Tibial nerve (tissue), 4 donors: ENCODE measurements at regions not wholly inside any gene's neighbourhood (a gene's known extent, or its start where the extent isn't known, plus 50 kb on each side); places are given as distances from the start of the nearest gene placed in this dataset.

Experiments used
- DNase-seq, 2 donors: peaks; one replicate each; pipeline ENCODE4 v3.0.0-alpha.2; 2019; ENCODE audit warnings: low spot score in 2 of 2
- H3K27ac ChIP-seq, 4 donors: fragments of 200-600 bp; sonication (generic) in 3 of 4; one replicate each; pipeline ENCODE4 v1.5.1; 2017 to 2019; ENCODE audit warnings: mild to moderate bottlenecking in 1 of 4
- H3K27me3 ChIP-seq, 2 donors: fragments of 200-600 bp; sonication (generic) in 1 of 2; one replicate each; pipeline versions ENCODE4 v1.5.1 to v1.6.0; 2017 to 2019
- H3K36me3 ChIP-seq, 3 donors: fragments of 200-600 bp; sonication (generic); one replicate each; pipeline ENCODE4 v1.5.1; 2018 to 2019
- H3K4me1 ChIP-seq, 4 donors: fragments of 200-600 bp; sonication (generic) in 3 of 4; one replicate each; pipeline ENCODE4 v1.5.1; 2017 to 2019
- H3K4me3 ChIP-seq, 4 donors: fragments of 200-600 bp; sonication (generic) in 3 of 4; one replicate each; pipeline ENCODE4 v1.5.1; 2017 to 2019; ENCODE audit warnings: mild to moderate bottlenecking in 1 of 4, moderate library complexity in 1 of 4
- H3K9me3 ChIP-seq, 4 donors: fragments of 200-600 bp; sonication (generic) in 3 of 4; one replicate each; pipeline ENCODE4 v1.5.1; 2017 to 2019
- EP300 ChIP-seq, 2 donors: sonication (generic); formaldehyde crosslinking; IDR thresholded peaks; one replicate each; pipeline ENCODE4 v1.6.1; 2017; ENCODE audit warnings: antibody characterized with exemption in 2 of 2, mild to moderate bottlenecking in 1 of 2
- POLR2A ChIP-seq, 2 donors: fragments of 450-650 bp; IDR thresholded peaks; one replicate each; pipeline ENCODE4 v1.6.1; 2017; ENCODE audit warnings: antibody characterized with exemption in 2 of 2, mild to moderate bottlenecking in 2 of 2, moderate library complexity in 2 of 2
- WGBS, 2 donors: methylation state at CpG; one replicate each; pipeline ENCODE4 v1.1.5; 2018; 5-methylcytosine and 5-hydroxymethylcytosine counted together
- TF ChIP-seq, protein P1 (sequence below), 5 experiments: fragments of 200-600 bp in 3 of 5; fragments of 450-650 bp in 2 of 5; sonication (generic) in 3 of 5; IDR thresholded peaks; one replicate each; pipeline ENCODE4 v1.5.1; 2016 to 2019; ENCODE audit warnings: antibody characterized with exemption in 5 of 5, mild to moderate bottlenecking in 3 of 5, moderate library complexity in 2 of 5

DNA sequence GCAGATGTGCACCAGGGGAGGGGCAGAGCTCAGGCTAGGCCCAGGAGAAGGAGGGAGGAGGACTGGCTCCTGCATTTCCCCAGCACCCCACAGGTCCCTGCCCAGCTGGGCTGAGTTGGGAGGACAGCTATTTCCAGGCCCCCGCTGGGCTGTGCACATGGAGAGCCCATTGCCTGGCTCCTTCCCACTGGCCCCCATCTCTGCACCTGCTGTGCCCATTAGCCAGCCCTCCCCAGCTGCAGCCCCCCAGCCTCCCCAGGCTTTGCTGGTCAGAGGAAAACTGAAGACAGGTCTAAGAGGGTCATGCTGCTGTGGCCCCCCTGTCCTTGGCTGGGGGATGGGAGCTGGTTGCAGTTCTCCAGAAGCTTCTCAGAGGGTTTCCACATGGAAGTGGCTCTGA is 81.8 kb upstream of the SHANK2 start:
- H3K4me1 ChIP-seq: no peaks in the 10 kb centered on the region
- TF ChIP-seq POLR2A (IDR thresholded peaks at IDR 0.05) (no peak), EP300 (IDR thresholded peaks at IDR 0.05) (no peak)
- TF ChIP-seq, protein P1, sequence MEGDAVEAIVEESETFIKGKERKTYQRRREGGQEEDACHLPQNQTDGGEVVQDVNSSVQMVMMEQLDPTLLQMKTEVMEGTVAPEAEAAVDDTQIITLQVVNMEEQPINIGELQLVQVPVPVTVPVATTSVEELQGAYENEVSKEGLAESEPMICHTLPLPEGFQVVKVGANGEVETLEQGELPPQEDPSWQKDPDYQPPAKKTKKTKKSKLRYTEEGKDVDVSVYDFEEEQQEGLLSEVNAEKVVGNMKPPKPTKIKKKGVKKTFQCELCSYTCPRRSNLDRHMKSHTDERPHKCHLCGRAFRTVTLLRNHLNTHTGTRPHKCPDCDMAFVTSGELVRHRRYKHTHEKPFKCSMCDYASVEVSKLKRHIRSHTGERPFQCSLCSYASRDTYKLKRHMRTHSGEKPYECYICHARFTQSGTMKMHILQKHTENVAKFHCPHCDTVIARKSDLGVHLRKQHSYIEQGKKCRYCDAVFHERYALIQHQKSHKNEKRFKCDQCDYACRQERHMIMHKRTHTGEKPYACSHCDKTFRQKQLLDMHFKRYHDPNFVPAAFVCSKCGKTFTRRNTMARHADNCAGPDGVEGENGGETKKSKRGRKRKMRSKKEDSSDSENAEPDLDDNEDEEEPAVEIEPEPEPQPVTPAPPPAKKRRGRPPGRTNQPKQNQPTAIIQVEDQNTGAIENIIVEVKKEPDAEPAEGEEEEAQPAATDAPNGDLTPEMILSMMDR (IDR thresholded peaks at IDR 0.05): no peak
- H3K36me3 ChIP-seq: no peaks in the 10 kb centered on the region
- H3K27ac ChIP-seq: no peak overlapping the region
- 100% methylated on average over 1 of the region's 1 CpG; no CpG with 5 or more reads in 1 of the 2 donors for WGBS, 2 donors
- peaks cover 0 to 12% (median 0%) of the 10 kb centered on the region in 4 donors for H3K9me3 ChIP-seq
- no peaks in the 10 kb centered on the region for H3K27me3 ChIP-seq
- no peak for DNase-seq
- H3K4me3 ChIP-seq: no peak overlapping the region

DNA sequence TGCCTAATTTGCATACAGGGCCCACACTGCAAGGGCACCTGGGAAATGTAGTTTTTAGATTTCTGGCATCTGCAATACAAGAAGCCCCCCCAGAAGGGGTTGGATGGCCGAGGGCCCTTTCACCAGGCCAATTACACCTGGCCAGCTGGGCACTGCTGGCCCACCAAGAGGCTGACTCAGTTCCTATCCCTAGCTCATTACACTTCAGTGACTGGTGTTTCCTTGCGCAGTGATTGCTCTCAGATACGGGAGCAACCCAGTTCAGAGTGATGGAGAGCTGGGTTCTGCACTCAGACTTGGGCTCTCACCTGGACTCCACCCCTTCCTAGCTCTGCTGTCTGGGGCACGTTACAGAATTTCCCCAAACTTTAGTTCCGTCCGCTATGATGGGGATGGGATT is 81.1 kb upstream of the SHANK2 start:
- DNase-seq: no peak

DNA sequence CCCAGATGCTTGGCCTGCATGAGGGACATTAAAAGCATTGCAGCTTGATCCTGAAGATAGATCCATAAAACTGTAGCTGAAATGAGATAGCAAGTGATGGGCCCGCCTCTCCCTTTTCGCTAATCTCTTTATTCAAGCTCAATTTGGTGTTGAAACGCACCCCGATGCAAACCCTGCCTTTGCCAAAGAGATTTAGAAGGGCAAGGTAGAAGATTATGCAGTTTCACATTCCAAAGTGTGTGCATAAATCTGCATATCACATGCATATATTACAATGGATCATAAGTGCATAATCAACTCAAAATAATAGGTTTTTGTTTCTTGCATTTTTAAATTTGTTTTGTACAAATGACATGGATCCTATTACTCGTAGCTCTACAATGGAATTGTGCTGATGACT is 80.1 kb upstream of the SHANK2 start:
- TF ChIP-seq EP300 (IDR thresholded peaks at IDR 0.05): no peak
- TF ChIP-seq POLR2A (IDR thresholded peaks at IDR 0.05): no peak
- TF ChIP-seq, protein P1 (IDR thresholded peaks at IDR 0.05): no peak
- H3K27ac ChIP-seq: no peak overlapping the region
- H3K36me3 ChIP-seq: no peaks in the 10 kb centered on the region
- H3K4me3 ChIP-seq: no peak overlapping the region
- 81% methylated on average over 5 of the region's 5 CpGs for WGBS, 2 donors
- no peak for DNase-seq
- H3K9me3 ChIP-seq: peaks cover 0 to 12% (median 0%) of the 10 kb centered on the region in 4 donors
- H3K27me3 ChIP-seq: no peaks in the 10 kb centered on the region
- no peaks in the 10 kb centered on the region for H3K4me1 ChIP-seq

More for the DNA sequence above, 81.1 kb upstream of the SHANK2 start:
- Histone ChIP-seq H3K27ac (no peak overlapping the region), H3K4me1 (no peaks in the 10 kb centered on the region), H3K36me3 (no peaks in the 10 kb centered on the region), H3K9me3 (peaks cover 0 to 12% (median 0%) of the 10 kb centered on the region in 4 donors), H3K27me3 (no peaks in the 10 kb centered on the region), H3K4me3 (no peak overlapping the region)
- 85 to 86% methylated on average over 6 of the region's 6 CpGs for WGBS, 2 donors
- TF ChIP-seq, protein P1 (IDR thresholded peaks at IDR 0.05): no peak
- TF ChIP-seq EP300 (IDR thresholded peaks at IDR 0.05) (no peak), POLR2A (IDR thresholded peaks at IDR 0.05) (no peak)

DNA sequence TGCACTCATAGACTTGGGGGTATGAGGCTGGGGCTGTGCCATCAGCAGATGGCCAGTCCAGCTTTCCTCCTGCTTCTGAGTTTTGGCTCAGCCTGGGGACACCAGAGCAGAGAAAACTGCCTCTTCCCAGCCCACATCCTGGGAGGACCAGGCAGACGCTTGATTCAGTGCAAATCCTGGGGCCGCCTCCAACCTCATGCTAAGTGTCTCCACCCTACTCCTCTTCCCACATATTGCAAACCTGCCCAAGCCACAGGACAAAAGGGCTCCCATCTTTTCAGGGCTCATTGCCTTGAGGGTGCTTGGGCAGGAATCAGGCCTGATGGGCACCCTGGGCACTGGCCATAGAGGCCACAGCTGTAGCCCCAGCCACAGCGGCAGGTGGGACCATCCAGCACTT is 79.7 kb upstream of the SHANK2 start:
- DNase-seq: no peak
- no peak overlapping the region for H3K27ac ChIP-seq
- no peaks in the 10 kb centered on the region for H3K36me3 ChIP-seq
- no peaks in the 10 kb centered on the region for H3K27me3 ChIP-seq
- H3K4me1 ChIP-seq: no peaks in the 10 kb centered on the region
- peaks cover 0 to 12% (median 0%) of the 10 kb centered on the region in 4 donors for H3K9me3 ChIP-seq
- no peak overlapping the region for H3K4me3 ChIP-seq
- TF ChIP-seq EP300 (IDR thresholded peaks at IDR 0.05) (no peak), POLR2A (IDR thresholded peaks at IDR 0.05) (no peak)
- TF ChIP-seq, protein P1 (IDR thresholded peaks at IDR 0.05): no peak
- 86 to 91% methylated on average over 3 of the region's 3 CpGs for WGBS, 2 donors

DNA sequence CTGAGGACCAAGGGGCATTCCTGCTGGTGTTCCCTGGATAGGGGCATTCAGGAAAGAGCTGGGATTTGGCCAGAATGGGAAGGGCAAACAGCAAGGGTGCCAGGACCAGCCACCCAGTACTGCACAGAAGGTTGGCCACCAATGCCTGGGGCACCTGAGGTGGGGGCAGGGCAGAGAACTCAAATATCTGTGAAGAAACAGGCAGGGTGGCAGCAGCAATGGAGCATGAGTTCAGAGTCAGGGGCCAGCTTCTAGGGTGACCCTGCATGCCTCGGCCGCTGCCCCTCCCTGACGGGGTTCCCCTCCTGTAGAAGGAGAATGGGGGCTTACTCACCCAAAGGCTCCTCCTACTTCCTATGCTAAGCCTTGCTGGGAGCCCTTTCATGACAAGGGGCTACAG is 79.3 kb upstream of the SHANK2 start:
- TF ChIP-seq, protein P1 (IDR thresholded peaks at IDR 0.05): no peak
- TF ChIP-seq POLR2A (IDR thresholded peaks at IDR 0.05) (no peak), EP300 (IDR thresholded peaks at IDR 0.05) (no peak)
- no peaks in the 10 kb centered on the region for H3K27me3 ChIP-seq
- WGBS, 2 donors: 20 to 52% methylated on average over 3 of the region's 3 CpGs
- DNase-seq: no peak
- no peak overlapping the region for H3K4me3 ChIP-seq
- no peaks in the 10 kb centered on the region for H3K4me1 ChIP-seq
- H3K36me3 ChIP-seq: no peaks in the 10 kb centered on the region
- H3K27ac ChIP-seq: no peak overlapping the region
- peaks cover 0 to 12% (median 0%) of the 10 kb centered on the region in 4 donors for H3K9me3 ChIP-seq
